K562 (cell line): ENCODE measurements at regions not wholly inside any gene's neighbourhood (a gene's known extent, or its start where the extent isn't known, plus 50 kb on each side); places are given as distances from the start of the nearest gene placed in this dataset.

Experiments used
- ATAC-seq: fragments of 200-7000 bp; cut with Tn5 transposase; 3 replicates; pipeline ENCODE4 v1.9.1; 2020; ENCODE audit warnings: moderate library complexity
- BruUV-seq: library from RNA; stranded (reverse); fragments of 400-500 nt; replicated peaks from 2 replicates; lab custom pipeline; 2021; lab: Mats Ljungman, UMichigan
- CTCF ChIA-PET: fragments of 300-600 bp; formaldehyde crosslinking; extraction: SDS; loops from one replicate; lab custom pipeline; 2021; ENCODE audit warnings: low intra/inter-chr PET ratio; lab: Yijun Ruan, JAX
- POLR2A ChIA-PET: fragments of 300-600, 350-650 bp; sonication (Branson Sonifier 250); formaldehyde crosslinking; extraction: SDS; loops from one replicate; lab custom pipeline; 2021; ENCODE audit warnings: antibody characterized with exemption, inconsistent platforms; lab: Yijun Ruan, JAX
- DNase-seq, 4 experiments: peaks; one replicate each; pipeline versions ENCODE4 v3.0.0 to v3.0.0-alpha.2; 2011 to 2018; ENCODE audit warnings: low spot score in 3 of 4, mixed read lengths in 3 of 4; ENCODE audit errors: extremely low read depth in 1 of 4
- FAIRE-seq: peaks from 2 replicates; lab custom pipeline; 2011; peaks lifted over from hg19 to GRCh38; lab: Jason Lieb, UNC
- H2AFZ ChIP-seq: 2 replicates; pipeline ENCODE4 v1.6.0; 2011; ENCODE audit warnings: low read depth, low read length, control low read depth, inconsistent platforms
- H3K27ac ChIP-seq: fragments of 200-600 bp; 3 replicates; pipeline ENCODE4 v1.8.0; 2011; ENCODE audit warnings: low read depth, mild to moderate bottlenecking, control low read depth, inconsistent platforms, low read length, moderate library complexity, mixed read lengths; ENCODE audit errors: extremely low read depth
- H3K27me3 ChIP-seq, 2 experiments: fragments of 300-600 bp in 1 of 2; 2 replicates in 1 of 2; 3 replicates in 1 of 2; pipeline versions ENCODE4 v1.6.0 to v1.8.0; 2011; ENCODE audit warnings: inconsistent platforms in 2 of 2, low read length in 2 of 2, mild to moderate bottlenecking in 1 of 2, mixed read lengths in 1 of 2, moderate library complexity in 1 of 2; ENCODE audit not compliant: control insufficient read depth in 2 of 2, insufficient read depth in 2 of 2
- H3K36me3 ChIP-seq: fragments of 300-600 bp; 3 replicates; pipeline ENCODE4 v1.8.0; 2011; ENCODE audit warnings: mild to moderate bottlenecking, low read length, inconsistent platforms; ENCODE audit not compliant: control insufficient read depth, insufficient read depth
- H3K4me1 ChIP-seq, 2 experiments: fragments of 200-600 bp in 1 of 2; replicated peaks in 1 of 2; 2 replicates in 1 of 2; 3 replicates in 1 of 2; pipeline versions ENCODE4 v1.5.1 to v1.8.0; 2011; ENCODE audit warnings: inconsistent platforms in 2 of 2, low read length in 2 of 2, mild to moderate bottlenecking in 1 of 2, mixed read lengths in 1 of 2, moderate library complexity in 1 of 2; ENCODE audit not compliant: control insufficient read depth in 2 of 2, insufficient read depth in 2 of 2
- H3K4me2 ChIP-seq: 2 replicates; pipeline ENCODE4 v1.6.1; 2011; ENCODE audit warnings: low read length, control low read depth, inconsistent platforms, mixed read lengths; ENCODE audit not compliant: insufficient read depth
- H3K4me3 ChIP-seq: fragments of 200-600 bp; sonication (generic), shearing (Covaris generic); 2 replicates; pipeline ENCODE4 v1.5.1; 2016; ENCODE audit warnings: control low read depth, inconsistent platforms
- H3K79me2 ChIP-seq: fragments of 200-600 bp; 3 replicates; pipeline ENCODE4 v1.8.0; 2011; ENCODE audit warnings: low read length, inconsistent platforms; ENCODE audit not compliant: control insufficient read depth, insufficient read depth
- H3K9ac ChIP-seq, 2 experiments: 2 replicates each; pipeline versions ENCODE4 v1.6.0 to v1.6.1; 2011; ENCODE audit warnings: low read depth in 2 of 2, low read length in 2 of 2, control low read depth in 1 of 2, inconsistent platforms in 1 of 2, mild to moderate bottlenecking in 1 of 2, mixed read lengths in 1 of 2; ENCODE audit not compliant: insufficient read depth in 1 of 2
- H3K9me1 ChIP-seq: one replicate; pipeline ENCODE4 v1.6.0; 2011; ENCODE audit warnings: inconsistent platforms, mild to moderate bottlenecking, low read length, moderate library complexity; ENCODE audit not compliant: control insufficient read depth, insufficient read depth
- H3K9me3 ChIP-seq: replicated peaks from 2 replicates; pipeline ENCODE4 v1.5.1; 2011; ENCODE audit warnings: low read depth, low read length, inconsistent platforms; ENCODE audit not compliant: control insufficient read depth, insufficient read depth
- H4K20me1 ChIP-seq: replicated peaks from 2 replicates; pipeline ENCODE4 v1.6.1; 2011; ENCODE audit warnings: low read length, inconsistent platforms, mixed read lengths; ENCODE audit not compliant: control insufficient read depth, insufficient read depth
- ARID3B ChIP-seq: fragments of 250-450 bp; sonication (Bioruptor Pico); IDR thresholded peaks from 2 replicates; pipeline ENCODE4 v1.4.0; 2020; ENCODE audit warnings: borderline replicate concordance
- ATF3 ChIP-seq, 2 experiments: fragments of 450-650 bp in 1 of 2; sonication (generic) in 1 of 2; formaldehyde crosslinking in 1 of 2; IDR thresholded peaks in 1 of 2; conservative IDR thresholded peaks in 1 of 2; 2 replicates each; pipeline versions ENCODE4 v1.6.1 to v1.8.1; 2016 to 2023; ENCODE audit warnings: mild to moderate bottlenecking in 2 of 2, moderate library complexity in 2 of 2, inconsistent platforms in 1 of 2, missing genetic modification reagents in 1 of 2
- CBFB ChIP-seq: sonication (generic); formaldehyde crosslinking; IDR thresholded peaks from 2 replicates; pipeline ENCODE4 v1.4.0; 2020; ENCODE audit warnings: mild to moderate bottlenecking, missing genetic modification reagents
- CREB3L1 ChIP-seq: fragments of 450-650 bp; IDR thresholded peaks from 2 replicates; pipeline ENCODE4 v1.6.1; 2014; ENCODE audit warnings: low read depth, mild to moderate bottlenecking, moderate library complexity, borderline replicate concordance
- E4F1 ChIP-seq: fragments of 250-450 bp; sonication (Bioruptor Pico); IDR thresholded peaks from 2 replicates; pipeline ENCODE4 v1.5.0; 2021; ENCODE audit warnings: mild to moderate bottlenecking, borderline replicate concordance
- ELF2 ChIP-seq: fragments of 250-450 bp; sonication (Bioruptor Pico); IDR thresholded peaks from 2 replicates; pipeline ENCODE4 v1.5.0; 2021; ENCODE audit warnings: mild to moderate bottlenecking
- EP400 ChIP-seq: fragments of 450-650 bp; IDR thresholded peaks from 2 replicates; pipeline ENCODE4 v1.6.1; 2017; ENCODE audit warnings: antibody characterized with exemption, mild to moderate bottlenecking, moderate library complexity
- FOXJ2 ChIP-seq: fragments of 200-800 bp; sonication (Bioruptor generic); IDR thresholded peaks from 2 replicates; pipeline ENCODE4 v1.6.1; 2016; ENCODE audit warnings: missing genetic modification characterization, missing compliant biosample characterization
- FOXK2 ChIP-seq, 2 experiments: fragments of 450-650 bp; IDR thresholded peaks in 1 of 2; conservative IDR thresholded peaks in 1 of 2; 2 replicates each; pipeline ENCODE4 v1.6.1; 2016; ENCODE audit warnings: low read depth in 2 of 2, mild to moderate bottlenecking in 1 of 2
- IFI16 ChIP-seq: fragments of 250-450 bp; sonication (Bioruptor Pico); IDR thresholded peaks from 2 replicates; pipeline ENCODE4 v2.1.2; 2022; ENCODE audit warnings: mild to moderate bottlenecking, inconsistent platforms
- ILK ChIP-seq: fragments of 450-650 bp; IDR thresholded peaks from 2 replicates; pipeline ENCODE4 v1.6.1; 2016; ENCODE audit warnings: missing genetic modification characterization, low read depth, mild to moderate bottlenecking, missing compliant biosample characterization, moderate library complexity, borderline replicate concordance
- NCOA1 ChIP-seq: fragments of 450-650 bp; IDR thresholded peaks from 2 replicates; pipeline ENCODE4 v1.6.1; 2016; ENCODE audit warnings: low read depth
- SMAD2 ChIP-seq: fragments of 150-350 bp; IDR thresholded peaks from 2 replicates; pipeline ENCODE4 v1.6.1; 2014; ENCODE audit warnings: low read depth, mild to moderate bottlenecking, low read length
- YBX1 ChIP-seq: fragments of 450-650 bp; IDR thresholded peaks from 2 replicates; pipeline ENCODE4 v1.7.1; 2016; ENCODE audit warnings: mild to moderate bottlenecking
- ZNF395 ChIP-seq: fragments of 200-800 bp; sonication (Bioruptor generic); IDR thresholded peaks from 2 replicates; pipeline ENCODE4 v1.6.1; 2017; ENCODE audit warnings: missing genetic modification characterization, missing compliant biosample characterization
- ZNF830 ChIP-seq: fragments of 250-450 bp; sonication (Bioruptor Pico); IDR thresholded peaks from 2 replicates; pipeline ENCODE4 v1.5.0; 2021; ENCODE audit warnings: mild to moderate bottlenecking
- WGBS: fragments of 100-300 bp; shearing (Covaris generic); methylation state at CpG from one replicate; pipeline ENCODE4 v1.1.6; 2016; ENCODE audit warnings: low coverage, mixed read lengths; ENCODE audit not compliant: insufficient coverage; ENCODE audit errors: missing lambda C conversion rate; 5-methylcytosine and 5-hydroxymethylcytosine counted together
- in situ Hi-C: fragments of 300-500 bp; cut with MboI; formaldehyde crosslinking; loops from 4 replicates; pipeline ENCODE4 v1.15.0; 2018; ENCODE audit warnings: inconsistent platforms, mixed read lengths
- intact Hi-C: fragments of 100-400 bp; cut with micrococcal nuclease; formaldehyde crosslinking; loops from 2 replicates; pipeline ENCODE4 v1.14.2; 2022

DNA sequence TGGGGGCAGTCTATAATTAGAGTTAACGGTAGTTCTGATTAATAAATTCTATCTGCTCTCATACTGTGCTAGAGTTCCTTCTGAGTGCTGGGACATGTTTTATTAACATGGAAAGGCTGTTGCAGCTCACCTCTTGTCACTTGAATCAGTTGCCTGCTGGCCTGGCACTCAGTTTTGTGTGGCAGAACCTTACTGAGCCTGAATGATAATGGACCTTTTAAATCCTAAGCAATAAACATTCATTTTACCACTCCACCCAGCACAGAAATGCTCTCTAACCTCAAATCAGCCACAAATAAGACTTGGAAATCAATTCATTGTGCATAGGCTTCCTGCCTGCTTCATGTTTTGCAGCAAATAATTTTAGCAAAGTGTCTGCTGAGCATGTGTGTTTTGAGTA lies 115.0 kb upstream of the RBMS1 start:
- intact Hi-C loops, result no loop called here
- H3K4me3 ChIP-seq, result no peak overlapping the region
- H3K27ac ChIP-seq, result no peak overlapping the region
- no peaks in the 10 kb centered on the region for H3K4me1 ChIP-seq
- no peak for FAIRE-seq
- WGBS, result 4% methylated on average over 1 of the region's 1 CpG
- no peaks in the 10 kb centered on the region for H4K20me1 ChIP-seq
- no peak overlapping the region for H2AFZ ChIP-seq
- BruUV-seq, result no TSS peak
- no peak for ATAC-seq
- CTCF ChIA-PET, result no interaction called here
- DNase-seq, result no peak
- no peaks in the 10 kb centered on the region for H3K9me1 ChIP-seq
- no peaks in the 10 kb centered on the region for H3K36me3 ChIP-seq
- in situ Hi-C loops, result no loop called here
- POLR2A ChIA-PET, result no interaction called here
- no peaks in the 10 kb centered on the region for H3K9me3 ChIP-seq
- H3K9ac ChIP-seq, result no peak overlapping the region
- H3K4me2 ChIP-seq, result no peak overlapping the region
- no peaks in the 10 kb centered on the region for H3K79me2 ChIP-seq
- H3K27me3 ChIP-seq, result no peaks in the 10 kb centered on the region
- TF ChIP-seq ARID3B (no peak), E4F1 (CRISPR knock-in tag) (no peak), ELF2 (CRISPR knock-in tag) (no peak), ZNF395 (no peak), FOXJ2 (no peak), SMAD2 (no peak), CBFB (no peak), EP400 (no peak), NCOA1 (no peak), ZNF830 (no peak), CREB3L1 (no peak), FOXK2 (conservative IDR thresholded peaks at IDR 0.05 in 1 of 2, IDR thresholded peaks at IDR 0.05 in 1 of 2; ENCODE audit: low read depth in 2 of 2) (no peak), YBX1 (no peak), ILK (tag) (no peak), ATF3 (IDR thresholded peaks at IDR 0.05) (no peak), ATF3 (CRISPR knock-in tag; conservative IDR thresholded peaks at IDR 0.05) (no peak), IFI16 (no peak)
